Stimulated activated effector memory CD8-positive, alpha-beta T cell treated with anti-CD3 and anti-CD28 coated beads, Interleukin-12 subunit alpha, Interleukin-12 subunit beta, amount 100 ng/mL, for 72 hours (primary cell): ENCODE measurements at regions not wholly inside any gene's neighbourhood (a gene's known extent, or its start where the extent isn't known, plus 50 kb on each side); places are given as distances from the start of the nearest gene placed in this dataset.

Experiments
- ATAC-seq: fragments of 150-1000 bp; cut with Tn5 transposase; 2 replicates; pipeline ENCODE4 v1.10.0; 2021
- DNase-seq, 2 donors: peaks; one replicate each; pipeline ENCODE4 v3.0.0; 2021 to 2022; ENCODE audit warnings: low spot score in 2 of 2
- H3K27ac Mint-ChIP-seq: one replicate; pipeline ENCODE4 v1.8.0; 2022; ENCODE audit warnings: mild to moderate bottlenecking, mixed read lengths
- H3K36me3 Mint-ChIP-seq: one replicate; pipeline ENCODE4 v1.8.0; 2022; ENCODE audit warnings: mild to moderate bottlenecking, mixed read lengths
- H3K4me1 Mint-ChIP-seq: one replicate; pipeline ENCODE4 v1.8.0; 2022; ENCODE audit warnings: mixed read lengths
- H3K4me3 Mint-ChIP-seq: one replicate; pipeline ENCODE4 v1.8.0; 2022; ENCODE audit warnings: mild to moderate bottlenecking, mixed read lengths
- H3K9me3 Mint-ChIP-seq: one replicate; pipeline ENCODE4 v1.8.0; 2022; ENCODE audit warnings: mixed read lengths

DNA sequence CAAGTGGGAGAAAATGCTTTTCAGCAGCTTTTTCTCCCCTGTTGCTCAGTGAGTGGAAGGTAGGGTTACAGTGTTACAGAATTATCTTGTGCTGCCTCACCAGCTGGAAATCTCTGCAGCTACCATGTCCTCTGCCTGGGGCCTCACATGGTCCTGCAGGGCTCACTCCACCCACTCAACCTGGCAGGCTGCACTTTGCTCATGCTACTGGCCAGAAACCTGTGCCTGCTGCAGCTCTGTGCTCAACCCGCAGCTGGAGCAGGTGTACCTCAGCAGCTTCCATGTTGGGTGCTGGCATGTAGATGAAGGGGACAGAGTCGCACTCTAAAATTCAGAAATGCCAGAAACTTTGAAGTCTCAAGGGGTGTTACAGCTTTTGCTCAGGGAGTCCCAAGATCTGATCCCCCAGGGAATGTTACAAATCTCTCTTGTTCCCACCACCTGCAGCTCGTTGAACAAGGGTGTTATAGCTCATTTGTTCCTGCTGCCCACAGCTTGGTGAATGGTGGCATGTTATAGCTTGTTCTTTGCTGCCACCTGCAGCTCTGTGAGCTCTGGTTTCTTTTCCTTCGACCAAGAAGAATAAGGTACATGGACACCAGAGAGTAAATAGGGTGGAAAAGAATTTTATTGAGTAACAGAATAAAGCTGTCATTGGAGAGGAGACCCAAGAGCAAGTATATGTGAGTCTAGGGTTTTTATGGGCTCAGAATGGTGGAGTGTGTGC lies 845.8 kb downstream of the TECRL start:
- Mint-ChIP-seq H3K4me3 (no peak overlapping the region), H3K9me3 (peaks cover 10% of the 10 kb centered on the region), H3K27ac (no peak overlapping the region), H3K36me3 (no peaks in the 10 kb centered on the region), H3K4me1 (no peaks in the 10 kb centered on the region)
- no peak for ATAC-seq
- DNase-seq, result no peak

- Mint-ChIP-seq H3K36me3 (no peaks in the 10 kb centered on the region), H3K4me1 (no peaks in the 10 kb centered on the region), H3K4me3 (no peak overlapping the region), H3K27ac (no peak overlapping the region), H3K9me3 (peaks cover 17% of the 10 kb centered on the region)
- DNase-seq (no peak), ATAC-seq (no peak)
Measured at GRCh38 chr4:63558709-63559108, 850.5 kb downstream of the TECRL start.

GRCh38 chr4:63556332-63556731 lies 852.9 kb downstream of the TECRL start:
- Mint-ChIP-seq H3K36me3 (no peaks in the 10 kb centered on the region), H3K4me3 (no peak overlapping the region), H3K4me1 (no peaks in the 10 kb centered on the region), H3K27ac (no peak overlapping the region), H3K9me3 (peaks cover 19% of the 10 kb centered on the region)
- ATAC-seq (no peak), DNase-seq (no peak)

- Mint-ChIP-seq H3K36me3 (no peaks in the 10 kb centered on the region), H3K4me1 (no peaks in the 10 kb centered on the region), H3K9me3 (peaks cover 16% of the 10 kb centered on the region), H3K27ac (no peak overlapping the region), H3K4me3 (no peak overlapping the region)
- DNase-seq (no peak), ATAC-seq (no peak)
Measured at GRCh38 chr4:63553123-63553522, 856.1 kb downstream of the TECRL start.

- ATAC-seq (no peak), DNase-seq (no peak)
- H3K36me3 Mint-ChIP-seq, result no peaks in the 10 kb centered on the region
- no peaks in the 10 kb centered on the region for H3K4me1 Mint-ChIP-seq
- no peak overlapping the region for H3K4me3 Mint-ChIP-seq
- H3K27ac Mint-ChIP-seq, result no peak overlapping the region
- peaks cover 14% of the 10 kb centered on the region for H3K9me3 Mint-ChIP-seq
Measured at GRCh38 chr4:63541828-63542227, 867.4 kb downstream of the TECRL start.

DNA sequence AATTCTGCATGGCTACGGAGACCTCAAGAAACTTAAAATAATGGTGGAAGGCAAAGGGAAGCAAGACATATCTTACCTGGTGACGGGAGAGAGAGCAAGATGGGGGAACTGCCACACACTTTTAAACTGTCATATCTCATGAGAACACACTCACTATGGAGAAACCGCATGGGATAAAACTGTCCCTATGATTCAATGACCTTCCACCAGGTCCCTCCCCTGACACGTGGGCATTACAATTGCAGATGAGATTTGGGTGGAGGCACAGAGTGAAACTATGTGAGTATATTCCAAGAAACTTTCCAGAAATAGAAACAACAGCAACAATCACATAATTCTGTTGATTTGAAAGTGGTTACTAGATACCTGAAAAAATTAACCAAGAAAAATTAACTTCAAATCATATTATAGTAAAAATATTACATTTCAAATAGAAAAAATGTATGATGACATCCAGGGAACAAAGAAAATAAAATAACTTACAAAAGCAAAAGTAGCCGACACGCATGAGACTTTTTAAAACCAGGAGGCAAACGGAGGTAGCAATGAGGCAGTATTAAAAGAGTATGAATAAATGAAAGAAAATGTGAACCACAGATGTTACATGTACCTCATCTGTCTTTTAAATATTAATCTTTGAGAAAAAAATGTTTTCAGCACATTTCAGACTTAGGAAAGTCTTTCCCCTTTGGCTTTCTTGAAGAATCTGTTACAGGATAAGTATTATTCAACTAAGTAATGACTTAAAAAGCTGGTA lies 879.5 kb downstream of the TECRL start:
- Mint-ChIP-seq H3K4me3 (no peak overlapping the region), H3K36me3 (no peaks in the 10 kb centered on the region), H3K4me1 (no peaks in the 10 kb centered on the region), H3K27ac (no peak overlapping the region), H3K9me3 (peaks cover 16% of the 10 kb centered on the region)
- no peak for ATAC-seq
- no peak for DNase-seq

DNA sequence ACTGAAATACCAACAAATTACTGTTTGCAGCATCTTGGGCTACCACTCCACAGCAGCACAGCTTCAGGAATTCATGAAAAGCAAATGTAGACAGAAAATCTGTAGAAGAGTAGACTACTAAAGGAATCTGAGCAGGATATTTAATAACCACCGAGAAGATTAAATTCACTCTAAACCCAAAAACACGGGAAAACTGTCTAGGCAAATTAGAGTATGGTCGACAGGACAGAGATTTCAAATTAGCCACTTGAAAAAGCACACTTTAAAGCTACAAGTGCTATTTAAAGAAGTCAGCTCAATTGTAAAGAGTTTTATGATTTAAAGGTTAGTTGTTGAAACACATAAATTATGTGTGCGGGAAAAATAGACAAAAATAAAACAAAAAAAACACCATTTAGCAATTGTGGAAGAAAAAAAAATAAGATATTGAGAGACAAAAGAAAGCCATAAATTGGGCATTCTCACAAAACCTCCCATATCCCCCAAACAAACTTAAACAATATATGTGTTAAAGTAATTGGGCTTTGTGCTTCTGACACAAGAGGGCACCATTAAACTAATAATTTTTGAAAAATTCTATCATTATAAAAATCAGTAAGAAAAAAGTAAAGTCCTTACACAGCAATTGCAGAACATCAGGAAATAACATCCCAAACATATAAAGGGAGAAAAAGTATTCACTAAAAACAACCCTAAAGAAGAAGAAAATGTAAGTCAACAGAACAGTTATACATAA lies 880.8 kb downstream of the TECRL start:
- ATAC-seq (no peak), DNase-seq (no peak)
- H3K4me1 Mint-ChIP-seq, result no peaks in the 10 kb centered on the region
- H3K4me3 Mint-ChIP-seq, result no peak overlapping the region
- H3K9me3 Mint-ChIP-seq, result peaks cover 16% of the 10 kb centered on the region
- H3K27ac Mint-ChIP-seq, result no peak overlapping the region
- no peaks in the 10 kb centered on the region for H3K36me3 Mint-ChIP-seq

DNA sequence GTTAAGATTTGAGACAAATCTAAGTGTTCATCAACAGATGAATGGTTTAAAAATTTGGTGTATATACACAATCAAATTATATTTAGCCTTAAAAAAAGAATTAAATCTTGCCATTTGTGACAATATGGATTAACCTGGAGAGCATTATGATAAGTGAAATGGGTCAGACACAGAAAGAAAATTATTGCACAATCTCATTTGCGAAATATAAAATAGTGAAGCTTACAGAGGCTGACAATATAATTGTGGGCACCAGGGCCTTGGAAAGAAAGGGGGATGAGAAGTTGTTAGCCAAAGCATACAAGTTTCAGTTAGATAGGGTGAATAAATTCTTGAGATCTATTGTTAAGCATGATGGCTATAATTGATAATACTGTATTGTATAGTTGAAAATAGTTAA lies 883.0 kb downstream of the TECRL start:
- no peak overlapping the region for H3K4me3 Mint-ChIP-seq
- ATAC-seq (no peak), DNase-seq (no peak)
- no peaks in the 10 kb centered on the region for H3K36me3 Mint-ChIP-seq
- no peak overlapping the region for H3K27ac Mint-ChIP-seq
- H3K4me1 Mint-ChIP-seq, result no peaks in the 10 kb centered on the region
- H3K9me3 Mint-ChIP-seq, result peaks cover 21% of the 10 kb centered on the region

DNA sequence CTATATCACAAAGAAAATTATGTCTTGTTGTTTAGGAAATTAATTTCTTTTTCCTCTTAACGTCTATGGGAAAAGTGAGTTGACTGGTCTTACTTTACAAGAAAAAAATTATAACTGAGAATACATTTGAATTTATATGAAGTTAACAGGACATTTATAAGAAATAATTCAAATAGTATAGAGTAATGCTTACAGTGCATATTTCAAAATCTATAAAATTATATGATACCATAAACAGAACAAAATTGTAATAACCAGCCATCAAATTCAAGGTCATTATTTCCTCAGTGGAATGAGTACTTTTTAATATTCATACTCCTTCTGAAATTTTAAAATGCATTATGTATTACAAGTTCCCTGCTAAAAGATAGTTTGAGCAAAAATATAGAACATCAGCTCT lies 884.5 kb downstream of the TECRL start:
- Mint-ChIP-seq H3K9me3 (peaks cover 19% of the 10 kb centered on the region), H3K4me3 (no peak overlapping the region), H3K4me1 (no peaks in the 10 kb centered on the region), H3K36me3 (no peaks in the 10 kb centered on the region), H3K27ac (no peak overlapping the region)
- DNase-seq (no peak), ATAC-seq (no peak)

DNA sequence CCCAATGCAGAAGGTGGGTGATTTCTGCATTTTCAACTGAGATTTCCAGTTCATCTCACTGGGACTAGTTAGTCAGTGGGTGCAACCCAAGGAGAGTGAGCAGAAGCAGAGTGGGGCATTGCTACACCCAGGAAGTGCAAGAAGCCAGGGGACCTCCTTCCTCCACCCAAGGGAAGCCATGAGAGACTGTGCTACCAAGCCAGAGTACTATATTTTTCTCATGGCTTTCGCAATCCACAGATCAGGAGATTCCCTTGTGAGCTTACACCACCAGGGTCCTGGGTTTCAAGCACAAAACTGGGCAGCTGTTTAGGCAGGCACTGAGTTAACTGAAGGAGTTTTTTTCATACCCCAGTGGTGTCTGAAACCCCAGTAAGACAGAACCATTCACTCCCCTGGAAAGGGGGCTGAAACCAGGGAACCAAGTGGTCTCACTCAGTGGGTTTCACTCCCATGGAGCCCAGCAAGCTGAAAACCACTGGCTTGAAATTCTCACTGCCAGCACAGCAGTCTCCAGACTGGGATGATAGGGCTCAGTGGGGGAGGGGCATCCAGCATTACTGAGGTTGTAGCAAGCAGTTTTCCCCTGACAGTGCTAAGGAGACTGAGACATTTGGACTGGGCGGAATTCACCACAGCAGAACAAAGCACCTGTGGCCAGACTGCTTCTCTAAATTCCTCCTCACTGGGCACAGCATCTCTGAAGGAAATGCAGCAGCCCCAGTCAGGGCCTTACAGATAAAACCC lies 903.4 kb downstream of the TECRL start:
- H3K27ac Mint-ChIP-seq, result no peak overlapping the region
- ATAC-seq (no peak), DNase-seq (no peak)
- H3K9me3 Mint-ChIP-seq, result peaks cover 32% of the 10 kb centered on the region
- no peaks in the 10 kb centered on the region for H3K36me3 Mint-ChIP-seq
- H3K4me3 Mint-ChIP-seq, result no peak overlapping the region
- no peaks in the 10 kb centered on the region for H3K4me1 Mint-ChIP-seq

GRCh38 chr4:63493265-63493664 lies 916.0 kb downstream of the TECRL start:
- Mint-ChIP-seq H3K36me3 (no peaks in the 10 kb centered on the region), H3K9me3 (peaks cover 29% of the 10 kb centered on the region), H3K27ac (no peak overlapping the region), H3K4me3 (no peak overlapping the region), H3K4me1 (no peaks in the 10 kb centered on the region)
- DNase-seq (no peak), ATAC-seq (no peak)

DNA sequence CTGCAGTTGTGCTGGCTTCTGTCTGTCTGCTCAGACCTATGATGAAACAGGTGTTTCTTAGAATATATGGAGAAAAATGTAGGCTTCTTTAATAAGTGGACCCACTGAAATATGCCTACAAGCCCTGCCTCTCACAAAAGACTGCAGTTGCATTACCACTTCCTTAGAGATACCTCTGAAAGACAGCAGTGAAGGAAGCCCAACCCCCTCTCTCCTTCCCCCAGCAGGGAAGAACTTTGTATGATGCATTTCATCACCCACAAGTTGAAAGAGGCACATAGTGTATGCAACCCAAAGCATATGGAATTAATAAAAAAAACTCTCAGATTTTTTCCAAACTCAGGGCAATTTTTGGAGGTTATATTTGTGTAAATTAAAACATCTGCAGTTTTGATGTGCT lies 916.7 kb downstream of the TECRL start:
- DNase-seq, result no peak
- no peak for ATAC-seq
- no peak overlapping the region for H3K27ac Mint-ChIP-seq
- no peaks in the 10 kb centered on the region for H3K36me3 Mint-ChIP-seq
- H3K9me3 Mint-ChIP-seq, result peaks cover 29% of the 10 kb centered on the region
- no peak overlapping the region for H3K4me3 Mint-ChIP-seq
- no peaks in the 10 kb centered on the region for H3K4me1 Mint-ChIP-seq

GRCh38 chr4:63464393-63464792 lies 944.9 kb downstream of the TECRL start:
- Mint-ChIP-seq H3K27ac (no peak overlapping the region), H3K9me3 (peaks cover 24% of the 10 kb centered on the region)
- no peak for DNase-seq

GRCh38 chr4:63460075-63460474 lies 949.2 kb downstream of the TECRL start:
- Mint-ChIP-seq H3K27ac (no peak overlapping the region), H3K9me3 (peaks cover 18% of the 10 kb centered on the region), H3K36me3 (no peaks in the 10 kb centered on the region), H3K4me3 (no peak overlapping the region), H3K4me1 (no peaks in the 10 kb centered on the region)
- DNase-seq (no peak), ATAC-seq (no peak)

More at GRCh38 chr4:63464393-63464792, 944.9 kb downstream of the TECRL start:
- Mint-ChIP-seq H3K36me3 (no peaks in the 10 kb centered on the region), H3K4me3 (no peak overlapping the region), H3K4me1 (no peaks in the 10 kb centered on the region)
- no peak for ATAC-seq

GRCh38 chr4:63459329-63459728 lies 949.9 kb downstream of the TECRL start:
- no peak for DNase-seq
- no peaks in the 10 kb centered on the region for H3K4me1 Mint-ChIP-seq
- H3K4me3 Mint-ChIP-seq, result no peak overlapping the region
- no peaks in the 10 kb centered on the region for H3K36me3 Mint-ChIP-seq
- no peak for ATAC-seq
- H3K27ac Mint-ChIP-seq, result no peak overlapping the region
- peaks cover 18% of the 10 kb centered on the region for H3K9me3 Mint-ChIP-seq
